K562 (cell line): ENCODE measurements at regions not wholly inside any gene's neighbourhood (a gene's known extent, or its start where the extent isn't known, plus 50 kb on each side); places are given as distances from the start of the nearest gene placed in this dataset.

Experiments
- ATAC-seq: fragments of 200-7000 bp; cut with Tn5 transposase; 3 replicates; pipeline ENCODE4 v1.9.1; 2020; ENCODE audit warnings: moderate library complexity
- BruUV-seq: library from RNA; stranded (reverse); fragments of 400-500 nt; replicated peaks from 2 replicates; lab custom pipeline; 2021; lab: Mats Ljungman, UMichigan
- CTCF ChIA-PET: fragments of 300-600 bp; formaldehyde crosslinking; extraction: SDS; loops from one replicate; lab custom pipeline; 2021; ENCODE audit warnings: low intra/inter-chr PET ratio; lab: Yijun Ruan, JAX
- POLR2A ChIA-PET: fragments of 300-600, 350-650 bp; sonication (Branson Sonifier 250); formaldehyde crosslinking; extraction: SDS; loops from one replicate; lab custom pipeline; 2021; ENCODE audit warnings: antibody characterized with exemption, inconsistent platforms; lab: Yijun Ruan, JAX
- DNase-seq, 4 experiments: peaks; one replicate each; pipeline versions ENCODE4 v3.0.0 to v3.0.0-alpha.2; 2011 to 2018; ENCODE audit warnings: low spot score in 3 of 4, mixed read lengths in 3 of 4; ENCODE audit errors: extremely low read depth in 1 of 4
- FAIRE-seq: peaks from 2 replicates; lab custom pipeline; 2011; peaks lifted over from hg19 to GRCh38; lab: Jason Lieb, UNC
- H2AFZ ChIP-seq: 2 replicates; pipeline ENCODE4 v1.6.0; 2011; ENCODE audit warnings: low read depth, low read length, control low read depth, inconsistent platforms
- H3K27ac ChIP-seq: fragments of 200-600 bp; 3 replicates; pipeline ENCODE4 v1.8.0; 2011; ENCODE audit warnings: low read depth, mild to moderate bottlenecking, control low read depth, inconsistent platforms, low read length, moderate library complexity, mixed read lengths; ENCODE audit errors: extremely low read depth
- H3K27me3 ChIP-seq, 2 experiments: fragments of 300-600 bp in 1 of 2; 2 replicates in 1 of 2; 3 replicates in 1 of 2; pipeline versions ENCODE4 v1.6.0 to v1.8.0; 2011; ENCODE audit warnings: inconsistent platforms in 2 of 2, low read length in 2 of 2, mild to moderate bottlenecking in 1 of 2, mixed read lengths in 1 of 2, moderate library complexity in 1 of 2; ENCODE audit not compliant: control insufficient read depth in 2 of 2, insufficient read depth in 2 of 2
- H3K36me3 ChIP-seq: fragments of 300-600 bp; 3 replicates; pipeline ENCODE4 v1.8.0; 2011; ENCODE audit warnings: mild to moderate bottlenecking, low read length, inconsistent platforms; ENCODE audit not compliant: control insufficient read depth, insufficient read depth
- H3K4me1 ChIP-seq, 2 experiments: fragments of 200-600 bp in 1 of 2; replicated peaks in 1 of 2; 2 replicates in 1 of 2; 3 replicates in 1 of 2; pipeline versions ENCODE4 v1.5.1 to v1.8.0; 2011; ENCODE audit warnings: inconsistent platforms in 2 of 2, low read length in 2 of 2, mild to moderate bottlenecking in 1 of 2, mixed read lengths in 1 of 2, moderate library complexity in 1 of 2; ENCODE audit not compliant: control insufficient read depth in 2 of 2, insufficient read depth in 2 of 2
- H3K4me2 ChIP-seq: 2 replicates; pipeline ENCODE4 v1.6.1; 2011; ENCODE audit warnings: low read length, control low read depth, inconsistent platforms, mixed read lengths; ENCODE audit not compliant: insufficient read depth
- H3K4me3 ChIP-seq: fragments of 200-600 bp; sonication (generic), shearing (Covaris generic); 2 replicates; pipeline ENCODE4 v1.5.1; 2016; ENCODE audit warnings: control low read depth, inconsistent platforms
- H3K79me2 ChIP-seq: fragments of 200-600 bp; 3 replicates; pipeline ENCODE4 v1.8.0; 2011; ENCODE audit warnings: low read length, inconsistent platforms; ENCODE audit not compliant: control insufficient read depth, insufficient read depth
- H3K9ac ChIP-seq, 2 experiments: 2 replicates each; pipeline versions ENCODE4 v1.6.0 to v1.6.1; 2011; ENCODE audit warnings: low read depth in 2 of 2, low read length in 2 of 2, control low read depth in 1 of 2, inconsistent platforms in 1 of 2, mild to moderate bottlenecking in 1 of 2, mixed read lengths in 1 of 2; ENCODE audit not compliant: insufficient read depth in 1 of 2
- H3K9me1 ChIP-seq: one replicate; pipeline ENCODE4 v1.6.0; 2011; ENCODE audit warnings: inconsistent platforms, mild to moderate bottlenecking, low read length, moderate library complexity; ENCODE audit not compliant: control insufficient read depth, insufficient read depth
- H3K9me3 ChIP-seq: replicated peaks from 2 replicates; pipeline ENCODE4 v1.5.1; 2011; ENCODE audit warnings: low read depth, low read length, inconsistent platforms; ENCODE audit not compliant: control insufficient read depth, insufficient read depth
- H4K20me1 ChIP-seq: replicated peaks from 2 replicates; pipeline ENCODE4 v1.6.1; 2011; ENCODE audit warnings: low read length, inconsistent platforms, mixed read lengths; ENCODE audit not compliant: control insufficient read depth, insufficient read depth
- ATF7 ChIP-seq: fragments of 450-650 bp; IDR thresholded peaks from 2 replicates; pipeline ENCODE4 v1.7.1; 2014; ENCODE audit warnings: mild to moderate bottlenecking, moderate library complexity
- BACH1 ChIP-seq: fragments of 200-800 bp; sonication (Bioruptor generic); IDR thresholded peaks from 2 replicates; pipeline ENCODE4 v1.6.1; 2016; ENCODE audit warnings: missing genetic modification characterization, missing compliant biosample characterization
- E2F3 ChIP-seq: fragments of 250-450 bp; sonication (Bioruptor Pico); IDR thresholded peaks from 2 replicates; pipeline ENCODE4 v1.4.0; 2020; ENCODE audit warnings: mild to moderate bottlenecking
- GTF2E2 ChIP-seq: fragments of 200-800 bp; sonication (Bioruptor generic); IDR thresholded peaks from 2 replicates; pipeline ENCODE4 v1.6.1; 2016; ENCODE audit warnings: missing genetic modification characterization, missing compliant biosample characterization
- KLF1 ChIP-seq: fragments of 450-650 bp; IDR thresholded peaks from 2 replicates; pipeline ENCODE4 v1.6.1; 2016; ENCODE audit warnings: missing genetic modification characterization, missing compliant biosample characterization
- KLF10 ChIP-seq: fragments of 250-450 bp; sonication (Bioruptor Pico); IDR thresholded peaks from 2 replicates; pipeline ENCODE4 v1.6.1; 2021; ENCODE audit warnings: matching md5 sums
- RBM14 ChIP-seq: fragments of 200-400 bp; formaldehyde crosslinking; IDR thresholded peaks from 2 replicates; pipeline ENCODE4 v1.6.1; 2018; ENCODE audit warnings: low read depth, mild to moderate bottlenecking, low read length, moderate library complexity, borderline replicate concordance; ENCODE audit not compliant: insufficient read depth
- SRF ChIP-seq, 2 experiments: fragments of 250-450, 450-650 bp in 1 of 2; sonication (Bioruptor Pico) in 1 of 2; sonication (generic) in 1 of 2; formaldehyde crosslinking; IDR thresholded peaks; 2 replicates each; pipeline versions ENCODE4 v1.5.0 to v1.5.1; 2020 to 2022; ENCODE audit warnings: mild to moderate bottlenecking in 1 of 2, missing genetic modification reagents in 1 of 2
- YY1 ChIP-seq, 3 experiments: IDR thresholded peaks; 2 replicates each; pipeline ENCODE4 v1.6.1; 2011; ENCODE audit warnings: low read length in 2 of 3, mild to moderate bottlenecking in 2 of 3, moderate library complexity in 2 of 3, borderline replicate concordance in 1 of 3, control low read depth in 1 of 3, low read depth in 1 of 3; ENCODE audit not compliant: insufficient read depth in 3 of 3, insufficient replicate concordance in 2 of 3, control insufficient read depth in 1 of 3, insufficient read length in 1 of 3; ENCODE audit errors: extremely low read depth in 1 of 3
- ZNF134 ChIP-seq: fragments of 250-450 bp; sonication (Bioruptor Pico); conservative IDR thresholded peaks from 2 replicates; pipeline ENCODE4 v1.4.0; 2020
- WGBS: fragments of 100-300 bp; shearing (Covaris generic); methylation state at CpG from one replicate; pipeline ENCODE4 v1.1.6; 2016; ENCODE audit warnings: low coverage, mixed read lengths; ENCODE audit not compliant: insufficient coverage; ENCODE audit errors: missing lambda C conversion rate; 5-methylcytosine and 5-hydroxymethylcytosine counted together
- in situ Hi-C: fragments of 300-500 bp; cut with MboI; formaldehyde crosslinking; loops from 4 replicates; pipeline ENCODE4 v1.15.0; 2018; ENCODE audit warnings: inconsistent platforms, mixed read lengths
- intact Hi-C: fragments of 100-400 bp; cut with micrococcal nuclease; formaldehyde crosslinking; loops from 2 replicates; pipeline ENCODE4 v1.14.2; 2022
- TF ChIP-seq, protein P1 (sequence below): sonication (generic); IDR thresholded peaks from 2 replicates; pipeline ENCODE4 v1.6.1; 2016

GRCh38 chr6:91293395-91293794 lies 706.5 kb upstream of the MAP3K7 start (continued):
- no peak for TF ChIP-seq BACH1
- TF ChIP-seq E2F3 (CRISPR knock-in tag), result no peak
- no peak for TF ChIP-seq KLF10 (CRISPR knock-in tag)
- TF ChIP-seq YY1 (IDR thresholded peaks at IDR 0.05; ENCODE audit: borderline replicate concordance in 1 of 3, control insufficient read depth in 1 of 3, extremely low read depth in 1 of 3, insufficient read depth in 3 of 3, insufficient read length in 1 of 3, insufficient replicate concordance in 2 of 3, low read depth in 1 of 3, low read length in 2 of 3), result no peak
- no peak for TF ChIP-seq ZNF134 (CRISPR knock-in tag)
- no peak for TF ChIP-seq SRF (CRISPR knock-in tag; IDR thresholded peaks at IDR 0.05)

DNA sequence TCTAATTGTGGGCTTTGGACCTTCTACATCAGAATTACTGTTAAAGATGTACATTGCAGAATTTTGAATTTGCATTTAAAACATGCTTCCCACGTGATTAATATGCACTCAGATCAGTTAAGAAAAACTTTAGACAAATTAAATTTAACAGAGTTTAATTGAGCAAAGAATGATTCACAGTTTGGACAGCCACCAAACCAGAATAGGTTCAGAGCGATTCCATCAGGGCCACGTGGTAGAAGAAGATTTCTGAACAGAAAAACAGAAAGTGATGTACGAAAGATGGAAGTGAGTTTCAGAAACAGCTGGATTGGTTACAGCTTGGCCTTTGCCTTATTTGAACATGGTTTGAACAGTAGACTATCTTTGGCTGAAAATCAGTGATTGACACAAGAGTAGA lies 704.2 kb upstream of the MAP3K7 start:
- ATAC-seq (no peak), DNase-seq (no peak), FAIRE-seq (no peak)
- no peak overlapping the region for H3K27ac ChIP-seq
- 1% methylated on average over 4 of the region's 4 CpGs for WGBS
- no peaks in the 10 kb centered on the region for H3K27me3 ChIP-seq
- no peaks in the 10 kb centered on the region for H3K36me3 ChIP-seq
- no peaks in the 10 kb centered on the region for H3K9me3 ChIP-seq
- H2AFZ ChIP-seq, result no peak overlapping the region
- H4K20me1 ChIP-seq, result no peaks in the 10 kb centered on the region
- no peaks in the 10 kb centered on the region for H3K79me2 ChIP-seq
- ChIA-PET POLR2A (no interaction called here), CTCF (no interaction called here)
- in situ Hi-C loops (no loop called here), intact Hi-C loops (no loop called here)
- H3K4me3 ChIP-seq, result no peak overlapping the region
- H3K4me1 ChIP-seq, result no peaks in the 10 kb centered on the region
- no peak overlapping the region for H3K9ac ChIP-seq
- TF ChIP-seq RBM14, result no peak
- TF ChIP-seq KLF1 (tag), result no peak
- TF ChIP-seq ATF7, result no peak
- TF ChIP-seq GTF2E2 (tag), result no peak
- TF ChIP-seq, protein P1, sequence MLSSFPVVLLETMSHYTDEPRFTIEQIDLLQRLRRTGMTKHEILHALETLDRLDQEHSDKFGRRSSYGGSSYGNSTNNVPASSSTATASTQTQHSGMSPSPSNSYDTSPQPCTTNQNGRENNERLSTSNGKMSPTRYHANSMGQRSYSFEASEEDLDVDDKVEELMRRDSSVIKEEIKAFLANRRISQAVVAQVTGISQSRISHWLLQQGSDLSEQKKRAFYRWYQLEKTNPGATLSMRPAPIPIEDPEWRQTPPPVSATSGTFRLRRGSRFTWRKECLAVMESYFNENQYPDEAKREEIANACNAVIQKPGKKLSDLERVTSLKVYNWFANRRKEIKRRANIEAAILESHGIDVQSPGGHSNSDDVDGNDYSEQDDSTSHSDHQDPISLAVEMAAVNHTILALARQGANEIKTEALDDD, result no peak
- BruUV-seq, result no TSS peak
- no peak overlapping the region for H3K4me2 ChIP-seq
- H3K9me1 ChIP-seq, result no peaks in the 10 kb centered on the region
